ENCODE measurements at regions not wholly inside any gene's neighbourhood (a gene's known extent, or its start where the extent isn't known, plus 50 kb on each side); places are given as distances from the start of the nearest gene placed in this dataset.

GRCh38 chr1:8213676-8214075 lies 104.2 kb upstream of the SLC45A1 start:
- H3K36me3 ChIP-seq = no peaks in the 10 kb centered on the region
- no peak for ATAC-seq
- no peak for DNase-seq
- H3K27me3 ChIP-seq = peaks cover 0 to 18% (median 5%) of the 10 kb centered on the region in 7 donors
- WGBS, 2 donors = 74 to 86% methylated on average over 9 of the region's 9 CpGs
- H3K4me1 ChIP-seq = peaks cover 0 to 81% (median 19%) of the 10 kb centered on the region in 9 donors
- H3K9me3 ChIP-seq = no peaks in the 10 kb centered on the region
- no peak for TF ChIP-seq CTCF (IDR thresholded peaks at IDR 0.05)
- intact Hi-C loops (cut with DNase I) = loop anchor here in 4 of 10 donors (10.0 kb wide), 4 partner anchors 79 to 189 kb away; partner anchors contain the start of gene ERRFI1 (in 1 of the 4)
- H3K27ac ChIP-seq = peak overlapping the region in 1 of 10 donors; percentile 90
- H3K4me3 ChIP-seq = no peak overlapping the region

- Histone ChIP-seq H3K4me1 (peaks cover 0 to 75% (median 19%) of the 10 kb centered on the region in 9 donors), H3K9me3 (no peaks in the 10 kb centered on the region), H3K4me3 (no peak overlapping the region), H3K27ac (peak overlapping the region in 1 of 10 donors; percentile 90), H3K27me3 (peaks cover 0 to 18% (median 5%) of the 10 kb centered on the region in 7 donors), H3K36me3 (no peaks in the 10 kb centered on the region)
- intact Hi-C loops (cut with DNase I) = loop anchor here in 4 of 10 donors (10.0 kb wide), 4 partner anchors 78 to 188 kb away; partner anchors contain the start of gene ERRFI1 (in 1 of the 4)
- TF ChIP-seq CTCF (IDR thresholded peaks at IDR 0.05) = no peak
- ATAC-seq (no peak), DNase-seq (no peak)
- 90 to 94% methylated on average over 9 of the region's 9 CpGs for WGBS, 2 donors
Measured at GRCh38 chr1:8213136-8213535, 104.8 kb upstream of the SLC45A1 start.

DNA sequence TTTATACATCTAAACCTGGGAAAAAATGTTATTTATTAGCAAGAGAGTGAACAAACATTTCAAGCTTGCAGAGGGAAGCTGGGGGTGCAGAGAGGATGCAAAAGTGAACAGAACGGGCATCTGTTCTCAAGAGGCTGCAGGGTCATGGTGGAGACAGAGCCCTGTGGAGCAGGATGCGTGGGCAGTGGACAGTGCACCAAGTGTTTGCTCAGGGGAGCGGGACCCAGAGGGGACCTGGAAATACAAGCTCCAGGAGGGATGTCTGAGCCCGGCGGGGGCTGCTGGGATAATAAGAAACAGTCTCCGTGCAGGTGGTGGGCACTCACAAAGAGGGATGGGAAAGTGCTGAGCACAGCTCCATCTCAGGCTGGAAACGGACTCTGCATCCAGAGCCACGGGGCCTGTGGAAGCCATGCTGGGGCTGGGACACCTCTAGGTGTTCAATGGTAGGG lies 105.3 kb upstream of the SLC45A1 start:
- Histone ChIP-seq H3K4me1 (peaks cover 0 to 70% (median 19%) of the 10 kb centered on the region in 9 donors), H3K4me3 (no peak overlapping the region), H3K9me3 (no peaks in the 10 kb centered on the region), H3K36me3 (no peaks in the 10 kb centered on the region), H3K27ac (peak overlapping the region in 1 of 10 donors; percentile 90), H3K27me3 (peaks cover 0 to 16% (median 5%) of the 10 kb centered on the region in 7 donors)
- intact Hi-C loops (cut with DNase I) = loop anchor here in 4 of 10 donors (10.0 kb wide), 4 partner anchors 78 to 188 kb away; partner anchors contain the start of gene ERRFI1 (in 1 of the 4)
- ATAC-seq = no peak
- DNase-seq = no peak
- no peak for TF ChIP-seq CTCF (IDR thresholded peaks at IDR 0.05)
- 75 to 89% methylated on average over 8 of the region's 8 CpGs for WGBS, 2 donors

- H3K4me1 ChIP-seq = peaks cover 0 to 66% (median 19%) of the 10 kb centered on the region in 9 donors
- DNase-seq (no peak), ATAC-seq (peak; percentile 23 to 80 (median 50))
- H3K36me3 ChIP-seq = no peaks in the 10 kb centered on the region
- WGBS, 2 donors = 66 to 67% methylated on average over 27 of the region's 27 CpGs
- no peaks in the 10 kb centered on the region for H3K9me3 ChIP-seq
- TF ChIP-seq CTCF (IDR thresholded peaks at IDR 0.05) = no peak
- peaks cover 0 to 14% (median 5%) of the 10 kb centered on the region in 7 donors for H3K27me3 ChIP-seq
- peak overlapping the region in 1 of 10 donors; percentile 7 for H3K4me3 ChIP-seq
- intact Hi-C loops (cut with DNase I) = loop anchor here in 4 of 10 donors (10.0 kb wide), 4 partner anchors 77 to 187 kb away; partner anchors contain the start of gene ERRFI1 (in 1 of the 4)
- peak overlapping the region in 1 of 10 donors; percentile 90 for H3K27ac ChIP-seq
Measured at GRCh38 chr1:8211883-8212579, 105.9 kb upstream of the SLC45A1 start.
